GM12878 (cell line): ENCODE measurements at regions not wholly inside any gene's neighbourhood (a gene's known extent, or its start where the extent isn't known, plus 50 kb on each side); places are given as distances from the start of the nearest gene placed in this dataset.

Experiments used
- ATAC-seq: fragments of 200-7000 bp; cut with Tn5 transposase; 3 replicates; pipeline ENCODE4 v1.9.1; 2020; ENCODE audit warnings: mild to moderate bottlenecking, moderate library complexity
- BruUV-seq: library from RNA; stranded (reverse); fragments of 400-500 nt; replicated peaks from 2 replicates; lab custom pipeline; 2021; lab: Mats Ljungman, UMichigan
- CTCF ChIA-PET: fragments of 300-600 bp; sonication (Branson Sonifier 250); formaldehyde crosslinking; extraction: SDS; loops from one replicate; lab custom pipeline; 2021; ENCODE audit warnings: inconsistent platforms; lab: Yijun Ruan, JAX
- POLR2A ChIA-PET: fragments of 350-600 bp; formaldehyde crosslinking; extraction: SDS; loops from one replicate; lab custom pipeline; 2021; ENCODE audit warnings: inconsistent platforms; lab: Charles Lee
- RAD21 ChIA-PET: fragments of 300-600 bp; sonication (Branson Sonifier 250); formaldehyde crosslinking; loops from one replicate; lab custom pipeline; 2023; ENCODE audit warnings: antibody characterized with exemption; ENCODE audit not compliant: unreplicated experiment; lab: Charles Lee
- SMC1A ChIA-PET: fragments of 300-600 bp; sonication (Branson Sonifier 250); formaldehyde crosslinking; loops from one replicate; lab custom pipeline; 2023; ENCODE audit not compliant: unreplicated experiment, uncharacterized antibody; lab: Charles Lee
- DNase-seq: peaks from one replicate; pipeline ENCODE4 v3.0.0-alpha.2; 2011; ENCODE audit warnings: low read depth, low spot score
- FAIRE-seq: peaks from 3 replicates; lab custom pipeline; 2011; peaks lifted over from hg19 to GRCh38; lab: Jason Lieb, UNC
- H2AFZ ChIP-seq: 2 replicates; pipeline ENCODE4 v1.6.0; 2011; ENCODE audit warnings: low read depth, low read length, control low read depth; ENCODE audit not compliant: control insufficient read depth
- H3K27ac ChIP-seq: 2 replicates; pipeline ENCODE4 v1.5.1; 2011; ENCODE audit warnings: control low read depth; ENCODE audit not compliant: control insufficient read depth, insufficient read depth
- H3K27me3 ChIP-seq, 2 experiments: replicated peaks in 1 of 2; 2 replicates each; pipeline versions ENCODE4 v1.6.0 to v1.6.1; 2011; ENCODE audit warnings: low read length in 1 of 2; ENCODE audit not compliant: control insufficient read depth in 2 of 2, insufficient read depth in 2 of 2
- H3K36me3 ChIP-seq, 2 experiments: 2 replicates each; pipeline ENCODE4 v1.5.1; 2011; ENCODE audit warnings: low read length in 1 of 2; ENCODE audit not compliant: control insufficient read depth in 2 of 2, insufficient read depth in 2 of 2
- H3K4me1 ChIP-seq: 2 replicates; pipeline ENCODE4 v1.6.1; 2011; ENCODE audit warnings: mild to moderate bottlenecking, low read length, moderate library complexity, mixed read lengths; ENCODE audit not compliant: control insufficient read depth, insufficient read depth
- H3K4me2 ChIP-seq: 2 replicates; pipeline ENCODE4 v1.6.0; 2011; ENCODE audit warnings: control low read depth; ENCODE audit not compliant: control insufficient read depth, insufficient read depth
- H3K4me3 ChIP-seq: fragments of 200-600 bp; sonication (generic); 2 replicates; pipeline ENCODE4 v1.5.1; 2016
- H3K79me2 ChIP-seq: 2 replicates; pipeline ENCODE4 v1.6.0; 2011; ENCODE audit warnings: low read length; ENCODE audit not compliant: control insufficient read depth, insufficient read depth
- H3K9ac ChIP-seq: 2 replicates; pipeline ENCODE4 v1.8.0; 2011; ENCODE audit warnings: low read length, control low read depth, mixed read lengths; ENCODE audit not compliant: control insufficient read depth, insufficient read depth
- H3K9me3 ChIP-seq: replicated peaks from 3 replicates; pipeline ENCODE4 v1.5.1; 2011; ENCODE audit warnings: mild to moderate bottlenecking, low read length; ENCODE audit not compliant: control insufficient read depth, insufficient read depth
- H4K20me1 ChIP-seq: 2 replicates; pipeline ENCODE4 v1.6.0; 2011; ENCODE audit not compliant: control insufficient read depth, insufficient read depth
- ATF3 ChIP-seq: IDR thresholded peaks from 2 replicates; pipeline ENCODE4 v1.6.1; 2011; ENCODE audit warnings: low read depth, mild to moderate bottlenecking, low read length, moderate library complexity, borderline replicate concordance; ENCODE audit errors: extremely low read depth
- BMI1 ChIP-seq: fragments of 450-650 bp; IDR thresholded peaks from 2 replicates; pipeline ENCODE4 v1.6.1; 2016; ENCODE audit warnings: mild to moderate bottlenecking, moderate library complexity, borderline replicate concordance
- CHD1 ChIP-seq: IDR thresholded peaks from 2 replicates; pipeline ENCODE4 v1.6.1; 2012; ENCODE audit warnings: low read depth, low read length, improper control_type of control experiment
- CHD4 ChIP-seq: fragments of 200-600 bp; sonication (generic); IDR thresholded peaks from 2 replicates; pipeline ENCODE4 v1.6.1; 2016; ENCODE audit warnings: mild to moderate bottlenecking
- HSF1 ChIP-seq: fragments of 150-350 bp; IDR thresholded peaks from 2 replicates; pipeline ENCODE4 v1.6.1; 2014; ENCODE audit warnings: mild to moderate bottlenecking, low read depth, low read length
- IRF4 ChIP-seq: IDR thresholded peaks from 2 replicates; pipeline ENCODE4 v1.6.1; 2011; ENCODE audit warnings: low read depth, low read length
- MTA3 ChIP-seq: IDR thresholded peaks from 2 replicates; pipeline ENCODE4 v1.6.1; 2012; ENCODE audit warnings: low read length, inconsistent platforms, borderline replicate concordance
- NFXL1 ChIP-seq: fragments of 450-650 bp; IDR thresholded peaks from 2 replicates; pipeline ENCODE4 v1.6.1; 2017; ENCODE audit warnings: antibody characterized with exemption, mild to moderate bottlenecking, borderline replicate concordance
- STAT3 ChIP-seq: IDR thresholded peaks from 2 replicates; pipeline ENCODE4 v1.6.1; 2011; ENCODE audit warnings: low read depth, low read length, improper control_type of control experiment
- USF1 ChIP-seq: IDR thresholded peaks from 2 replicates; pipeline ENCODE4 v1.6.1; 2011; ENCODE audit warnings: borderline replicate concordance, low read depth, mild to moderate bottlenecking, moderate library complexity, mixed read lengths, low read length; ENCODE audit not compliant: insufficient read depth; ENCODE audit errors: extremely low read length
- ZNF622 ChIP-seq: fragments of 450-650 bp; IDR thresholded peaks from 2 replicates; pipeline ENCODE4 v1.6.1; 2017; ENCODE audit warnings: mild to moderate bottlenecking, inconsistent platforms
- in situ Hi-C: fragments of 300-500 bp; cut with MboI; formaldehyde crosslinking; loops from 9 replicates; pipeline ENCODE4 v1.14.3; 2018; ENCODE audit warnings: mixed read lengths
- intact Hi-C: fragments of 100-400 bp; cut with micrococcal nuclease; formaldehyde crosslinking; loops from one replicate; pipeline ENCODE4 v1.14.2; 2022; ENCODE audit not compliant: unreplicated experiment
- TF ChIP-seq, protein P1 (sequence below): fragments of 450-650 bp; IDR thresholded peaks from 2 replicates; pipeline ENCODE4 v1.6.1; 2017; ENCODE audit warnings: mild to moderate bottlenecking, moderate library complexity

DNA sequence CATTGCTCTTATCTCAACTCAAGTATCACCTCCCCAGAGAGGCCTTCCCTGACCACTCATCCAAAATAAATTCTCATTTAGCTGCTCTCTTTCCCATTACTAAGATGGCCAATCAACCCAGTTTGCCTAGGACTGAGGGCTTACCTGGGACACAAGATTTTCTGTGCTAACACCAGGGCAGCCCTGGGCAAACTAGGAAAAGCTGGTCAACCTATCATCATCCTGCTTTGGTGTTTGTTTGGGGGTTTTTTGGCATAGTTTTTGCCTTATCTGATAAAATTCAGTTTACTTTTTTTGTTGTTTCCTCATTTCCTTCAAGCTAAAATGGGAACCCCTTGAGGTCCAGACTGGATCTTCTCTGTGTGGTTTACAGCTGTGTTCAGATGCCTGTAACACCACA lies 131.4 kb upstream of the NR2F2 start:
- Histone ChIP-seq H3K9me3 (no peaks in the 10 kb centered on the region; the same call in 2 of the 3 replicates), H3K4me1 (no peaks in the 10 kb centered on the region), H3K4me3 (no peak overlapping the region), H3K4me2 (no peak overlapping the region), H3K36me3 (no peaks in the 10 kb centered on the region), H2AFZ (no peak overlapping the region), H4K20me1 (no peaks in the 10 kb centered on the region), H3K9ac (no peak overlapping the region), H3K27ac (no peak overlapping the region), H3K27me3 (no peaks in the 10 kb centered on the region), H3K79me2 (no peaks in the 10 kb centered on the region)
- no peak for DNase-seq
- intact Hi-C loops (no loop called here), in situ Hi-C loops (no loop called here)
- CTCF ChIA-PET = interaction anchor here (1.2 kb wide), 1 partner anchor 74 kb away, joined by 3 read pairs; no protein-coding TSS in a partner anchor
- SMC1A ChIA-PET = interaction anchor here (2.4 kb wide), 1 partner anchor 13 kb away, joined by 5 read pairs; no protein-coding TSS in a partner anchor
- ATAC-seq = no peak
- RAD21 ChIA-PET = no interaction called here
- TF ChIP-seq STAT3 = no peak
- TF ChIP-seq IRF4 = no peak
- no peak for TF ChIP-seq CHD4
- no peak for TF ChIP-seq USF1
- TF ChIP-seq HSF1 = no peak
- TF ChIP-seq ATF3 = no peak
- no peak for TF ChIP-seq MTA3
- no peak for TF ChIP-seq ZNF622
- TF ChIP-seq, protein P1, sequence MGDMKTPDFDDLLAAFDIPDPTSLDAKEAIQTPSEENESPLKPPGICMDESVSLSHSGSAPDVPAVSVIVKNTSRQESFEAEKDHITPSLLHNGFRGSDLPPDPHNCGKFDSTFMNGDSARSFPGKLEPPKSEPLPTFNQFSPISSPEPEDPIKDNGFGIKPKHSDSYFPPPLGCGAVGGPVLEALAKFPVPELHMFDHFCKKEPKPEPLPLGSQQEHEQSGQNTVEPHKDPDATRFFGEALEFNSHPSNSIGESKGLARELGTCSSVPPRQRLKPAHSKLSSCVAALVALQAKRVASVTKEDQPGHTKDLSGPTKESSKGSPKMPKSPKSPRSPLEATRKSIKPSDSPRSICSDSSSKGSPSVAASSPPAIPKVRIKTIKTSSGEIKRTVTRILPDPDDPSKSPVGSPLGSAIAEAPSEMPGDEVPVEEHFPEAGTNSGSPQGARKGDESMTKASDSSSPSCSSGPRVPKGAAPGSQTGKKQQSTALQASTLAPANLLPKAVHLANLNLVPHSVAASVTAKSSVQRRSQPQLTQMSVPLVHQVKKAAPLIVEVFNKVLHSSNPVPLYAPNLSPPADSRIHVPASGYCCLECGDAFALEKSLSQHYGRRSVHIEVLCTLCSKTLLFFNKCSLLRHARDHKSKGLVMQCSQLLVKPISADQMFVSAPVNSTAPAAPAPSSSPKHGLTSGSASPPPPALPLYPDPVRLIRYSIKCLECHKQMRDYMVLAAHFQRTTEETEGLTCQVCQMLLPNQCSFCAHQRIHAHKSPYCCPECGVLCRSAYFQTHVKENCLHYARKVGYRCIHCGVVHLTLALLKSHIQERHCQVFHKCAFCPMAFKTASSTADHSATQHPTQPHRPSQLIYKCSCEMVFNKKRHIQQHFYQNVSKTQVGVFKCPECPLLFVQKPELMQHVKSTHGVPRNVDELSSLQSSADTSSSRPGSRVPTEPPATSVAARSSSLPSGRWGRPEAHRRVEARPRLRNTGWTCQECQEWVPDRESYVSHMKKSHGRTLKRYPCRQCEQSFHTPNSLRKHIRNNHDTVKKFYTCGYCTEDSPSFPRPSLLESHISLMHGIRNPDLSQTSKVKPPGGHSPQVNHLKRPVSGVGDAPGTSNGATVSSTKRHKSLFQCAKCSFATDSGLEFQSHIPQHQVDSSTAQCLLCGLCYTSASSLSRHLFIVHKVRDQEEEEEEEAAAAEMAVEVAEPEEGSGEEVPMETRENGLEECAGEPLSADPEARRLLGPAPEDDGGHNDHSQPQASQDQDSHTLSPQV = no peak
- no peak for TF ChIP-seq NFXL1
- no peak for TF ChIP-seq CHD1
- TF ChIP-seq BMI1 = no peak
- BruUV-seq = no TSS peak
- FAIRE-seq = no peak
- POLR2A ChIA-PET = interaction anchor here (1.2 kb wide), 1 partner anchor 13 kb away, joined by 3 read pairs; no protein-coding TSS in a partner anchor
